HCT116 (cell line): ENCODE measurements at regions not wholly inside any gene's neighbourhood (a gene's known extent, or its start where the extent isn't known, plus 50 kb on each side); places are given as distances from the start of the nearest gene placed in this dataset.

Source experiments
- ATAC-seq: fragments of 200-7000 bp; cut with Tn5 transposase; 2 replicates; pipeline ENCODE4 v1.9.1; 2020; ENCODE audit warnings: mild to moderate bottlenecking, moderate library complexity
- BruUV-seq: library from RNA; stranded (reverse); fragments of 400-500 nt; replicated peaks from 2 replicates; lab custom pipeline; 2021; lab: Mats Ljungman, UMichigan
- CTCF ChIA-PET: fragments of 300-600 bp; sonication (Branson Sonifier 250); formaldehyde crosslinking; loops from one replicate; lab custom pipeline; 2021; ENCODE audit warnings: antibody characterized with exemption; lab: Charles Lee
- POLR2A ChIA-PET: fragments of 300-600, 350-600 bp; sonication (Branson Sonifier 250); formaldehyde crosslinking; loops from one replicate; lab custom pipeline; 2021; ENCODE audit warnings: antibody characterized with exemption; lab: Charles Lee
- RAD21 ChIA-PET, 2 experiments: fragments of 300-600 bp; sonication (Branson Sonifier 250); formaldehyde crosslinking; loops; one replicate each; lab custom pipeline; 2023; ENCODE audit warnings: low total read pairs in 2 of 2; ENCODE audit not compliant: uncharacterized antibody in 2 of 2, unreplicated experiment in 2 of 2, low non-redundant PET in 1 of 2; lab: Charles Lee
- DNase-seq: peaks from one replicate; pipeline ENCODE4 v3.0.0-alpha.2; 2010; ENCODE audit warnings: low read depth, low spot score
- H2AFZ ChIP-seq: fragments of 200-600 bp; shearing (Covaris generic), sonication (generic); 2 replicates; pipeline ENCODE4 v1.6.1; 2017; ENCODE audit warnings: low read depth, mixed run types, mixed read lengths, antibody characterized with exemption, low read length; ENCODE audit not compliant: poor library complexity, severe bottlenecking
- H3K27ac ChIP-seq: 2 replicates; pipeline ENCODE4 v1.5.1; 2012; ENCODE audit warnings: low read depth, low read length
- H3K27me3 ChIP-seq: fragments of 200-600 bp; sonication (generic); 2 replicates; pipeline ENCODE4 v1.6.1; 2016; ENCODE audit warnings: mixed run types, low read length, mixed read lengths; ENCODE audit not compliant: insufficient read depth
- H3K36me3 ChIP-seq, 2 experiments: fragments of 200-500 bp in 1 of 2; fragments of 200-600 bp in 1 of 2; sonication (Bioruptor generic) in 1 of 2; sonication (generic) in 1 of 2; 2 replicates each; pipeline versions ENCODE4 v1.5.1 to v1.6.1; 2014 to 2016; ENCODE audit warnings: low read length in 2 of 2, inconsistent platforms in 1 of 2, mixed read lengths in 1 of 2, mixed run types in 1 of 2; ENCODE audit not compliant: insufficient read depth in 2 of 2, control insufficient read depth in 1 of 2
- H3K4me1 ChIP-seq, 2 experiments: fragments of 200-600 bp in 1 of 2; sonication (generic) in 1 of 2; 2 replicates each; pipeline versions ENCODE4 v1.5.1 to v1.6.1; 2012 to 2017; ENCODE audit warnings: low read length in 2 of 2, inconsistent platforms in 1 of 2, mild to moderate bottlenecking in 1 of 2, mixed read lengths in 1 of 2, mixed run types in 1 of 2, moderate library complexity in 1 of 2; ENCODE audit not compliant: insufficient read depth in 2 of 2, control insufficient read depth in 1 of 2
- H3K4me2 ChIP-seq: fragments of 200-600 bp; sonication (generic); 2 replicates; pipeline ENCODE4 v1.6.1; 2017; ENCODE audit warnings: mixed run types, low read length, mixed read lengths
- H3K4me3 ChIP-seq, 2 experiments: fragments of 200-600 bp in 1 of 2; sonication (generic) in 1 of 2; replicated peaks in 1 of 2; 2 replicates each; pipeline ENCODE4 v1.5.1; 2011 to 2016; ENCODE audit warnings: low read length in 2 of 2, control low read depth in 1 of 2, low read depth in 1 of 2, mild to moderate bottlenecking in 1 of 2, mixed read lengths in 1 of 2, mixed run types in 1 of 2
- H3K79me2 ChIP-seq: fragments of 200-600 bp; sonication (generic); 2 replicates; pipeline ENCODE4 v1.6.1; 2017; ENCODE audit warnings: mild to moderate bottlenecking, mixed run types, low read length, moderate library complexity, mixed read lengths; ENCODE audit not compliant: insufficient read depth
- H3K9ac ChIP-seq: fragments of 200-600 bp; sonication (generic); 2 replicates; pipeline ENCODE4 v1.6.1; 2016; ENCODE audit warnings: low read length, mixed read lengths
- H3K9me2 ChIP-seq: fragments of 200-600 bp; sonication (generic), shearing (Covaris generic); 2 replicates; pipeline ENCODE4 v1.6.1; 2017; ENCODE audit warnings: mixed run types, mild to moderate bottlenecking, moderate library complexity; ENCODE audit not compliant: insufficient read depth
- H3K9me3 ChIP-seq, 2 experiments: fragments of 200-500 bp in 1 of 2; fragments of 200-600 bp in 1 of 2; sonication (Bioruptor generic) in 1 of 2; sonication (generic) in 1 of 2; 2 replicates each; pipeline ENCODE4 v1.6.1; 2014 to 2017; ENCODE audit warnings: low read length in 2 of 2, mixed read lengths in 2 of 2, inconsistent platforms in 1 of 2, low read depth in 1 of 2, mild to moderate bottlenecking in 1 of 2, mixed run types in 1 of 2, moderate library complexity in 1 of 2; ENCODE audit not compliant: control insufficient read depth in 1 of 2, insufficient read depth in 1 of 2
- H4K20me1 ChIP-seq: fragments of 200-600 bp; sonication (generic), shearing (Covaris generic); 2 replicates; pipeline ENCODE4 v1.6.1; 2017; ENCODE audit warnings: mixed run types, mild to moderate bottlenecking, moderate library complexity; ENCODE audit not compliant: insufficient read depth
- CBX3 ChIP-seq: IDR thresholded peaks from 2 replicates; pipeline ENCODE4 v1.6.1; 2012; ENCODE audit warnings: low read depth
- CEBPB ChIP-seq: IDR thresholded peaks from 2 replicates; pipeline ENCODE4 v1.6.1; 2012; ENCODE audit warnings: low read depth
- EGR1 ChIP-seq: IDR thresholded peaks from 2 replicates; pipeline ENCODE4 v1.6.1; 2012; ENCODE audit warnings: low read depth
- ELF1 ChIP-seq: IDR thresholded peaks from 2 replicates; pipeline ENCODE4 v1.6.1; 2012; ENCODE audit warnings: low read depth, borderline replicate concordance
- EZH2 ChIP-seq: fragments of 200-600 bp; sonication (generic); IDR thresholded peaks from 2 replicates; pipeline ENCODE4 v1.6.1; 2017; ENCODE audit warnings: antibody characterized with exemption, mixed run types
- FOSL1 ChIP-seq: IDR thresholded peaks from 2 replicates; pipeline ENCODE4 v1.6.1; 2012; ENCODE audit warnings: low read depth
- JUND ChIP-seq: IDR thresholded peaks from 2 replicates; pipeline ENCODE4 v1.6.1; 2012
- POLR2A ChIP-seq: IDR thresholded peaks from 2 replicates; pipeline ENCODE4 v1.7.0; 2011; ENCODE audit warnings: borderline replicate concordance; ENCODE audit not compliant: insufficient read depth, insufficient read length; ENCODE audit errors: extremely low read depth
- POLR2AphosphoS5 ChIP-seq: IDR thresholded peaks from 2 replicates; pipeline ENCODE4 v1.6.1; 2011; ENCODE audit warnings: mild to moderate bottlenecking, low read depth, low read length, moderate library complexity
- REST ChIP-seq: IDR thresholded peaks from 2 replicates; pipeline ENCODE4 v1.6.1; 2012; ENCODE audit warnings: low read depth
- ZBTB33 ChIP-seq: IDR thresholded peaks from 2 replicates; pipeline ENCODE4 v1.6.1; 2011; ENCODE audit warnings: mild to moderate bottlenecking, low read length, moderate library complexity; ENCODE audit not compliant: insufficient replicate concordance; ENCODE audit errors: extremely low read depth
- ZFX ChIP-seq: fragments of 450-650 bp; IDR thresholded peaks from 2 replicates; pipeline ENCODE4 v1.6.1; 2017
- ZNF274 ChIP-seq: fragments of 200-500 bp; sonication (Bioruptor generic); IDR thresholded peaks from 2 replicates; pipeline ENCODE4 v1.6.1; 2014; ENCODE audit warnings: mild to moderate bottlenecking, low read depth, low read length, inconsistent platforms
- intact Hi-C: fragments of 100-400 bp; cut with micrococcal nuclease; formaldehyde crosslinking; loops from 2 replicates; pipeline ENCODE4 v1.10.0; 2022

DNA sequence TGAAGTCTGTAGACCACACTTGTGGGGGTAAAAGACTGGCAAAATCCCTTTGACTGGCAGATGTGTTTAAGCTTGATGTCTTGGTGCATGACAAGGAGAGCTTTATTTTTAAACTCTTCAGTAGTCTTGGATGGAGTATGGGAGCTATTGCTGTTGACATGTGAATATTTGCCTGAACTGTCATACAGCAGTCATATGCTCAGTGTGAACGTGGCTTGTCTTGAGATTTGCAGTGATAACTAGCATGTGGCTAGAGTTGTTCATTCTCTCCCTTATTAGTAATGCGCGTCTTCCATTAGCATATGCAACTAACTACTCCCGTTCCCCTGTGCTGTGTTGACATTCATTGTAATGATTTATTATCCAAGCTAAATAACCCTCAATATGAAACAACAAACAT lies 523.6 kb upstream of the WWC1 start:
- POLR2A ChIA-PET = no interaction called here
- peaks cover 26% of the 10 kb centered on the region for H3K27me3 ChIP-seq
- H3K4me1 ChIP-seq = no peaks in the 10 kb centered on the region
- no peak overlapping the region for H3K27ac ChIP-seq
- H3K9me2 ChIP-seq = 0 out of 2 replicates have a peak, but pooled peaks cover 5% of the 10 kb centered on the region
- H2AFZ ChIP-seq = no peak overlapping the region
- no peak overlapping the region for H3K4me2 ChIP-seq
- H3K4me3 ChIP-seq = no peak overlapping the region
- RAD21 ChIA-PET = no interaction called here
- no TSS peak for BruUV-seq
- DNase-seq (no peak), ATAC-seq (no peak)
- no peaks in the 10 kb centered on the region for H3K79me2 ChIP-seq
- H4K20me1 ChIP-seq = no peaks in the 10 kb centered on the region
- H3K9ac ChIP-seq = no peak overlapping the region
- TF ChIP-seq POLR2A (no peak), ELF1 (no peak), CEBPB (no peak), ZFX (no peak), REST (no peak), EGR1 (no peak), FOSL1 (no peak), ZBTB33 (no peak), CBX3 (no peak), ZNF274 (no peak), POLR2AphosphoS5 (no peak), JUND (no peak), EZH2 (no peak)
- CTCF ChIA-PET = no interaction called here
- intact Hi-C loops = no loop called here
- no peaks in the 10 kb centered on the region for H3K36me3 ChIP-seq
- H3K9me3 ChIP-seq = no peaks in the 10 kb centered on the region
